LNCAP (cell line): ENCODE measurements at regions not wholly inside any gene's neighbourhood (a gene's known extent, or its start where the extent isn't known, plus 50 kb on each side); places are given as distances from the start of the nearest gene placed in this dataset.

Source experiments
- TF ChIP-seq, protein P1 (sequence below): fragments of 450-650 bp; IDR thresholded peaks from 2 replicates; pipeline ENCODE4 v1.5.1; 2017; ENCODE audit warnings: mild to moderate bottlenecking

DNA sequence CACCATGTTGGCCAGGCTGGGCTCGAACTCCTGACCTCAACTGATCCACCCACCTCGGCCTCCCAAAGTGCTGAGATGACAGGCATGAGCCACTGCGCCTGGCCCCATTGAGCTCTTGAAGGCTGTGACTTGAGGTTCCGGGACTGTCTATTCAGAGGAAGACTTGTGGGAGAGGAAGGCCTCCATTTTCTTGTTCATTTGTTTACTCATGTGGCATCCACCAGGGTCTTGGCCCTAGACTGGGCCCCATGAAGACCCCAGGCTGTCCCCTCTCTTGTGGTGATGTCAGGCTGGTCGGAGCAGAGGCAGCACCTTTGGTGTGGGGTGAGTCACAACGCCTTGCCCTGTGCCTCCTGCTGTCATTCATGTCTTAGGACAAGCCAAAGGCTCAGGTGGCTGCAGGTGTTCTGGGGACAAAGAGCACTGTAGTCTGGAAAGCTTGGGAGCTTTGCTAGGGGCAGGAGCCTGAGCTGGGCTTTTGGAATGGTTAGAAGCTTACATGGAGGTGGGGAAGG is 224.6 kb upstream of the C1orf174 start:
- TF ChIP-seq, protein P1, sequence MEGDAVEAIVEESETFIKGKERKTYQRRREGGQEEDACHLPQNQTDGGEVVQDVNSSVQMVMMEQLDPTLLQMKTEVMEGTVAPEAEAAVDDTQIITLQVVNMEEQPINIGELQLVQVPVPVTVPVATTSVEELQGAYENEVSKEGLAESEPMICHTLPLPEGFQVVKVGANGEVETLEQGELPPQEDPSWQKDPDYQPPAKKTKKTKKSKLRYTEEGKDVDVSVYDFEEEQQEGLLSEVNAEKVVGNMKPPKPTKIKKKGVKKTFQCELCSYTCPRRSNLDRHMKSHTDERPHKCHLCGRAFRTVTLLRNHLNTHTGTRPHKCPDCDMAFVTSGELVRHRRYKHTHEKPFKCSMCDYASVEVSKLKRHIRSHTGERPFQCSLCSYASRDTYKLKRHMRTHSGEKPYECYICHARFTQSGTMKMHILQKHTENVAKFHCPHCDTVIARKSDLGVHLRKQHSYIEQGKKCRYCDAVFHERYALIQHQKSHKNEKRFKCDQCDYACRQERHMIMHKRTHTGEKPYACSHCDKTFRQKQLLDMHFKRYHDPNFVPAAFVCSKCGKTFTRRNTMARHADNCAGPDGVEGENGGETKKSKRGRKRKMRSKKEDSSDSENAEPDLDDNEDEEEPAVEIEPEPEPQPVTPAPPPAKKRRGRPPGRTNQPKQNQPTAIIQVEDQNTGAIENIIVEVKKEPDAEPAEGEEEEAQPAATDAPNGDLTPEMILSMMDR: no peak

DNA sequence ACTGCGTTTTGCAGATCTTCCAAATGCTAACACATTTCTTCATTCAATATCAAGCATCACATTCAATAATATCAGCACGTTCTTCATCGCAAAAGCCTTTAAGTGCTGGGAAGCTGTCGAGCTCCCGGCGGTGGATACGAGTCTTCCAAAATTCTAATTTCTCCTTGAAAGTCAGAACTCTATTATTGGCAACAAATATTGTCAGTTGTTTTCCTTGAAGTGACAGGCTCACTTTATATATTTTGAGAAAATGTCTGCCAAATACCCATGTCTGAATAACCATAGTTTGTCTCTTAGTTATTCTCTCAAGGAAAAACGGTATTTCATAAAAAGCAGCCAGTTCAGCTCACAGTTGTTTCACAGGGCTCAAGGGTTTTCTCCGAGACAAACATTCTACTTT is 226.2 kb upstream of the C1orf174 start:
- TF ChIP-seq, protein P1: no peak

DNA sequence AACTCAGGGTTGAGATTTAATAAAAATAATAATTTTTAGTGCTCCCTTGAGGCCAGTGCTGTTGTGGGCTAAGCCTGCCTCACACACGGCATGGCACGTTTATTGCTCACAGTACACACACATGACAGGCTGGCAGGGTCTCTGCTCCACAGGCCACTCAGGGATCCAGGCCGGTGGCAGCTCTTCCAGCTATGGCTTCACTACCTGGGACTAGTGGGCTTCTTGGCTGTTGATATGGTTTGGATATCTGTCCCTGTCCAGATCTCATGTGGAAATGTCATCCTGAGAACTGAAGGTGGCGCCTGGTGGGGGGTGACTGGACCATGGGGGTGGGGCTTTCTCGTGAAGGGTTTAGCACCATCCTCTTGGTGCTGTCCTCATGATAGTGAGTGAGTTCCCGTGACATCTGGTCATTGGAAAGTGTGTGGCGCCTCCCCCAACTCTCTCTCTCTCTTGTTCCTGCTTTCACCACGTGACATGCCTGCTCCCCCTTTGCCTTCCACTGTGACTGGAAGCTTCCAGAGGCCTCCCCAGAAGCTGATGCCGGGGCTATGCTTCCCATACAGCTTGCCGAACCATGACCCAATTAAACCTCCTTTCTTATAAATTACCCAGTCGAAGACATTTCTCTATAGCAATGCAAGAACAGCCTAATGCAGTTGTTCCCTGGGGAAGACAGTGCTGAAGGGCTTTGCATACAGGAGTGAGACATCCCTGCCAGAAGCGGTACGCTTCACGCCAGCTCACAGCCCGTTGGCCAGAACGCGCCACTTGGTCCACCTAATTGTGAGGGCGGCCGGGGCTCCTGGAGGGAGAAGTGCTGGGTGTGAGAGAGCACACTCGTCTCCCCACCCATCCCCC is 226.9 kb upstream of the C1orf174 start:
- TF ChIP-seq, protein P1: no peak

DNA sequence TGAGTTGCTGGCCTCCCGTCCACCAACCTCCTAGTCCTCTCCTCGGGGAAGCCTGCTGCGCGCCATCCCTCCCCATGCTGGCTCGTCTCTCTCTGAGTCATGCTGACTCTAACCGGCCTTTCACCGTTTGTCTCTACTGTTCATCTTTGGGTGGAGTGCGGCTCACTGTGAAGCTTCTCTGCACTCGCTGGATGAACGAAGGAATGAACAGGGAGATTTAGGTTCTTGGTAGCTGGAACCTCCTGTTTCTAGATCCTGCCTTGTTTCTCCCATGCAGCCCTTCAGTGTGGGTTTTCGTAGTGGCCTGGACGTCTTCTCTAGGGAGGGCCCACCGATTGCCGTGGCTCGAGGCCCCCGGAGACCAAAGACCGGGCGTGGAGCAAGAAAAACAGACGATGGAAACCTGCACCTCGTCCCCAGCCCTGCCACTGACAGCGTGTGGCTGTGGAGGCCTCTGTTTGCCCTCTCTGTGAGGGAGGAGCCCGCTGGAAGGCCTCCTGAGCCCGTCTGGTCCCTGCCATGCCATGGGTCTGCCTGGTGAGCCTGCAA is 227.6 kb upstream of the C1orf174 start:
- TF ChIP-seq, protein P1: no peak

DNA sequence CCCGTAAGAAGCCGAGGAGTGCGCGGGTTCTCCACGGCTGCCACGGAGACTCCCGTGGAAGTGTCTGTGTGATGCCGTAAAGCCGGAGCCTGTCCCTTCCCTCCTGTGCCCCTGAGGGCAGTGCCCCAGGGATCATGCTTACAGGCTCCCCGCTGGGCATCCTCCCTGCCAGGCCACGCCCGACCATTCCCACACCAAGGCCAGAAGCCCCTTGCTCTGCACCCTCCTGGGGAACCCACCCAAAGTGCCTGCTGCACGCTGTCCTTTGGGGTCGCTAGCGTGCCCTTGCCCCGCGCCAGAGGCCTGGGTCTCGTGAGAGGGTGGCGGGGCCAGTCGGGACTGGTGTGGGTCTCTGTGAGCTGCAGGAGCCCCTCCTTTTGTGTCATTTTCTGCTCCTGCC is 228.5 kb upstream of the C1orf174 start:
- TF ChIP-seq, protein P1: no peak

DNA sequence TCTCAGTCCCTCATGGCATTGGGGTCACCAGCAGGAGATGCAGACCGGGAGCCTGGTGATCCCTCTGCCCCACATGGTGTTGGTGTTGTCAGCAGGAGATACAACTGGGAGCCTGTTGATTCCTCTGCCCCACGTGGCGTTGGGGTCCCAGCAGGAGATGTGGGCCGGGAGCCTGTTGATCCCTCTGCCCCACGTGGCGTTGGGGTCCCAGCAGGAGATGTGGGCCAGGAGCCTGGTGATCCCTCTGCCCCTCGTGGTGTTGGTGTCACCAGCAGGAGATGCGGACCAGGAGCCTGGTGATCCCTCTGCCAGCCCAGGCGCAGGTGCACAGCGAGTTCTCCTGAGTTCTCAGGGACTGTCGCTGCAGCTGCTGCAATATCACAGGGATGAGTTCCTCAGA is 229.6 kb upstream of the C1orf174 start:
- TF ChIP-seq, protein P1: no peak

DNA sequence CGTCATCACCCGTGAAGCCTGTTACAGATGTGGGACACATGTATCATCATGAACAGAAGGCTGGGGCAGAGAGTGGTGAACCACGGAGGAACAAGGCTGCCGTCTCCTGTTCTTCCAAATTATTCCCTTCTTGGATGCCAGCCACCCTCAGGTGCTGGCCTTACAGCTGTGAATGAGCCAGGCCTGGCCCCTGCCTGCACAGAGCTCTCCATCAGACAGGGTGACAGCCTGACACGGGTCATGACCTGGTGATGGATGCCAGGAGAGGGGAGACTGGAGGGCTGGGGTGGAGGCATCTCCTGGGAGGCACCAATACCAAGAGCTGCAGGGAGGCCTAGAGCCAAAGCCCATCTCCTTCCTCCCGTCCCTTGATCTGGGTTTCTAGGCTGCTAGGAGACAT is 230.0 kb upstream of the C1orf174 start:
- TF ChIP-seq, protein P1: no peak
